ENCODE measurements at regions not wholly inside any gene's neighbourhood (a gene's known extent, or its start where the extent isn't known, plus 50 kb on each side); places are given as distances from the start of the nearest gene placed in this dataset.
"Not testable (repeated sequence)": the region's sequence is repeated elsewhere in the genome, so short reads cannot be mapped to it uniquely, and the experiment has no call there.

DNA sequence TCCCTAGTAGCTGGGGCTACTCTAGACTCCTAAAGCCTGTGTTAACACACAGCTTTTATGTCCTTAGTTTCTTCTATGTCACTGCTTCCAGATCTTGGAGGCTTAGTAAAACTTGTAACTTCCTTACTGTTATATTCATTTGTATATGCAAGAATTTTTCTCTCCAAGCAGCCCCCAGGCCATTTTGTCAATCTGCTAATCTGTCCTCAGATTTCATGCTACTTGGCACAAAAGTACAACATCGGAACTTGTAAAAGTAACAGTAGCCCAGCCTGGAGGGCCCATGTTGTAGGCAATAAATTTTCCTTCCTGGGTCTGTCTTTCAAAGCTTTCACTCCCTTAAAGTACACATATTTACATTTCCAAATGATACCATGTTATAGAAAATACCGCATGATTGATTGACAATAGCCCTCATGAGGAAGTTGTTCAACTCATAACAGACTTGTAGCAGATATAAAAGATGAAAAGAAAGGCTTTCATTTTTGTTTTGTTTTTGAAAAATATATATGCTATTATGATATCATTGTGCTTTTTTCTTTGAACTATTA lies 324.2 kb downstream of the NEK10 start:
- TF ChIP-seq, protein P1, sequence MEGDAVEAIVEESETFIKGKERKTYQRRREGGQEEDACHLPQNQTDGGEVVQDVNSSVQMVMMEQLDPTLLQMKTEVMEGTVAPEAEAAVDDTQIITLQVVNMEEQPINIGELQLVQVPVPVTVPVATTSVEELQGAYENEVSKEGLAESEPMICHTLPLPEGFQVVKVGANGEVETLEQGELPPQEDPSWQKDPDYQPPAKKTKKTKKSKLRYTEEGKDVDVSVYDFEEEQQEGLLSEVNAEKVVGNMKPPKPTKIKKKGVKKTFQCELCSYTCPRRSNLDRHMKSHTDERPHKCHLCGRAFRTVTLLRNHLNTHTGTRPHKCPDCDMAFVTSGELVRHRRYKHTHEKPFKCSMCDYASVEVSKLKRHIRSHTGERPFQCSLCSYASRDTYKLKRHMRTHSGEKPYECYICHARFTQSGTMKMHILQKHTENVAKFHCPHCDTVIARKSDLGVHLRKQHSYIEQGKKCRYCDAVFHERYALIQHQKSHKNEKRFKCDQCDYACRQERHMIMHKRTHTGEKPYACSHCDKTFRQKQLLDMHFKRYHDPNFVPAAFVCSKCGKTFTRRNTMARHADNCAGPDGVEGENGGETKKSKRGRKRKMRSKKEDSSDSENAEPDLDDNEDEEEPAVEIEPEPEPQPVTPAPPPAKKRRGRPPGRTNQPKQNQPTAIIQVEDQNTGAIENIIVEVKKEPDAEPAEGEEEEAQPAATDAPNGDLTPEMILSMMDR (IDR thresholded peaks at IDR 0.05; ENCODE audit: extremely low read depth, missing control alignments): no peak
- DNase-seq (ENCODE audit: low spot score): no peak

DNA sequence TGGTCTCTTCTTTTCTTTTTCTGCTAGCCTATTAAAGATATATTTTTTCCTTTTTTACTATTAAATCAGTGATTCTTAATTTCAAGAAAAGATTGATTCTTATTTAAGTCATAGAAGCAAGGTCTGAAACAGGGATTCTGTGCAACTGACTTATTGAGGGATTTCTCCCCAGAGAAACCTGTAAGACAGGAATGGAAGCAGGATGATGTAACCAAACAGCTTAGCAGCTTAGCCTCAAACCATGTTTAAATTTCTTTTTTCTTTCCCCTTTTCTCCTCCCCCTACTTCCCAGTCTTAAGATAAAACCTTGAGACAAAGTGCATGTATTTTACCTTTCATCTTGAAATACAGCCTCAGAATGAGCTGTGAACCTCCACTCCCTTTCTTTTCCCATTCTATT lies 322.8 kb downstream of the NEK10 start:
- TF ChIP-seq, protein P1 (IDR thresholded peaks at IDR 0.05; ENCODE audit: extremely low read depth, missing control alignments): no peak
- DNase-seq (ENCODE audit: low spot score): no peak

DNA sequence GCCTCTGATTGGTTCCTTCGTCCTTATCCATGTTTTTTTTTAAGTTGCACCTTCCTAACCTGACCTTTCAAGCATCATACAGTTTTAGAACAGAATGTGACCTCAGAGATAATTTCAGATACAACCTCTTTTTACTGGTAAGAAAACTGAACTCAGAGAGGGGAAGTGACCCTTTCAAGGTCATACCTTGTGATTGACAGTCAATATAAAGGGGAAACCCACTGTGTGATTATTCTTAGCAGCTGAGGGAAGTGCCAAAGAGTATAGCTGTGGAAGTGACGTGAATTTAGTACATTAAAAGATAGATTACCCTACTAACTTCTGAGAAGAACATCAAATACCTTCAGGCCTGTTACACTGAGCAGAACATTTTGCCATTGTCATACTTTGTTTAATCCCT lies 319.4 kb downstream of the NEK10 start:
- DNase-seq (ENCODE audit: low spot score): no peak
- TF ChIP-seq, protein P1 (IDR thresholded peaks at IDR 0.05; ENCODE audit: extremely low read depth, missing control alignments): no peak

DNA sequence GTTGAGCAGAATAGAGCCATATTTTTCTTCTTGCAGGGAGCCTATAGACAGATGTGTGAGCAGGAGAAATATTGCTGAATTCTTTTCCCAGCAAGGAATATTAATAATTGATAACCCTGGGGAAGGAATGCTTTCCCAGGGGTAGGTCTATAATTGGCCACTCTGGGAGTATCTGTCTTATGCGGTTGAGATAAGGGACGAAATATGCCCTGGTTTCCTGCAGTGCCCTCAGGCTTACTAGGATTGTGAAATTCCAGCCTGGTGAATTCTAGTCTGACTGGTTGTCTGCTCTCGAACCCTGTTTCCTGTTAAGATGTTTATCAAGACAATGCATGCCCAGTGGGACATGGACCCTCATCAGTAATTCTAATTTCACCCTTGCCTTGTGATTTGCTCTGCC lies 317.7 kb downstream of the NEK10 start:
- DNase-seq (ENCODE audit: low spot score): not testable (repeated sequence)

DNA sequence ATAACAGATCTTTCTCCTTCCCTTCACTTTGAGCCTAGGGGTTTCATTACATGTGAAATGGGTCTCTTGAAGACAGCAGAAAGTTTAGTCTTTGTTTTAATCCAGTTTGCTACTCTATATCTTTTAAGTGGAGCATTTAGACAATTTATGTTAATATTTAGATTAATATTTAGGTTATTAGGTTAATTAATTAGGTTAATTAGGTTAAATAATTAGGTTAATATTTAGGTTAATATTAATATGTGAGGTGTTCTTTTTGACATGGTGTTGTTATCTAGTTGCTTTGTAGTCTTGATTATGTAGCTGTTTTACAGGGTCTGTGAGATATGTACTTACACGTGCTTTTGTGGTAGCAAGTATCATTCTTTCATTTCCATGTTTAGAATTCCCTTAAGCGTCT lies 312.9 kb downstream of the NEK10 start:
- TF ChIP-seq, protein P1 (IDR thresholded peaks at IDR 0.05; ENCODE audit: extremely low read depth, missing control alignments): no peak
- DNase-seq (ENCODE audit: low spot score): no peak

DNA sequence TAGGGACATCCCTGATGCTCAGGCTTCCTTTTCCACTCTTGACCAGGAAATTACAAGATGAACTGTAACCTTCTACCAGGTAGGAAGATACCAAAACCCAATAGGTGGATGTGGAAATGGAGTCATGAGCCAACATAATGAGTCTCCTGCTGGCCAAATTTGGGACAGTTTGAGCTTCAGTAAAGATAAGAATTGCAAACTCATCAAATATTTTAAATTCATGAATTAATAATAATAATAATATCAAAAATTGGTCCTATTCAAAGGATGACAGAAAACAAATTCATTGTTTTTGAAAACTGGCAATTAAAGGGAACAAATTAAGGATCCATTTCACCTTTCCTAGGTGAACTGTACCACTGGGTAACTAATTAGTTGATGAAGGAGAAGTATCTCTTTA lies 309.7 kb downstream of the NEK10 start:
- no peak for DNase-seq (ENCODE audit: low spot score)
- TF ChIP-seq, protein P1 (IDR thresholded peaks at IDR 0.05; ENCODE audit: extremely low read depth, missing control alignments): no peak

Data from GM20000 (cell line).